HG03378 (cell line): ENCODE measurements at regions not wholly inside any gene's neighbourhood (a gene's known extent, or its start where the extent isn't known, plus 50 kb on each side); places are given as distances from the start of the nearest gene placed in this dataset.
"Not testable (repeated sequence)": the region's sequence is repeated elsewhere in the genome, so short reads cannot be mapped to it uniquely, and the experiment has no call there.

Experiments used
- ATAC-seq: cut with Tn5 transposase; IDR thresholded peaks from one replicate; pipeline ENCODE4 v1.9.1; 2021; ENCODE audit warnings: mild to moderate bottlenecking, moderate library complexity; ENCODE audit not compliant: unreplicated experiment

- ATAC-seq: no peak
Observed at GRCh38 chr13:79933389-79933788, 407.5 kb downstream of the SPRY2 start.

GRCh38 chr13:79932556-79932955, 408.4 kb downstream of the SPRY2 start:
- no peak for ATAC-seq

GRCh38 chr13:79923973-79924556, 416.9 kb downstream of the SPRY2 start:
- not testable (repeated sequence) for ATAC-seq

- no peak for ATAC-seq
Observed at GRCh38 chr13:79919091-79919490, 421.8 kb downstream of the SPRY2 start.

- ATAC-seq: no peak
Observed at GRCh38 chr13:79918620-79919019, 422.3 kb downstream of the SPRY2 start.

DNA sequence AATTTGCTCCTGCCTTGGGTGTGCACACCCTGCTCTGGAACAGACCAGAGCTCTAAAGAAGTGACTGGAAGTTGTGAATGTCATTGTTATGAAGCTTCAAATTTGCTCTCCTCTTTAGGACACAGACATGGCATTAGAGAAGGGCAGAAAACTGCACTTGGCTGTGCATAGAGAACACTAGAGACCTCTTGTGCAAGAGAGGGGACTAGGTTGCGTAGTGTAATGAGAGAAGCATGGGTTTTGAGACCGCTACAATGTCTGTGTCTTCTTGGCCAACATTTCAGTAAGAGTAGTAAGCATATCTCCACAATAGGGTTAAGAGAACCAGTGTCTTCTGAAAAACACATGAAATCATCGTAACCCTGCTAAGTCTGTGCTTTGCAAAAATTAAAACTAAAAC, 423.3 kb downstream of the SPRY2 start:
- ATAC-seq: no peak

GRCh38 chr13:79915114-79915811, 425.7 kb downstream of the SPRY2 start:
- no peak for ATAC-seq

- ATAC-seq: no peak
Observed at GRCh38 chr13:79913141-79913827, 427.6 kb downstream of the SPRY2 start.

- ATAC-seq: no peak
Observed at GRCh38 chr13:79912403-79912802, 428.5 kb downstream of the SPRY2 start.

DNA sequence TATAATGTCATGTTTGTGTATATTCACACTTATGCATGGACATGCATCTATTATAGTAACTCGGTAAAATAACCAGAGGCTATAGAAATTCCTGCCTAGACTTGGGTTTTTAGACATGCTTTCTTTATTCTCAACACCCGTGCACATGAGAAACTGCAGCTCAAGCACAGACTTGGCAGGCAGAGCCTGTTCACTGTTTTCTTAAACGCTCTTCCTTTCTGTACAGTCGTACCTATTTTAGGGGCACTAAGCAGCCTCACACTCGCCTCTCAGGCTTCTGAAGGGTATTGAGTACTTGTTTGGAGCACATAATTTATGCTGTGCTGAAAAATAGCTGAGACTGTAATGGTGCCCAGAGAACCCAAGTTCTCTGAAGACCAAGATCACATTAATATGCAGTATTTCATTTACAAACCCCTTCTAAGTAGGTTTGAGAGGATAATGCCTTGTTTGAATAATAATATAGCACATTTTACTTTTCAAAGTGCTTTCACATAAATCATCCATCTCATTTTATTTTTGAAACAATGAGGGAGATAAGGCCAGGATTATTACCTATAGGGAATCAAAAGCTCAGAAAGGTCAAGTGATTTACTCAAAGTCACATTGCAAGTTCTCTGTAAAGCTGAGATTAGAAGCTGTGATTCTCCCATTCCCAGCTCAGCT, 429.9 kb downstream of the SPRY2 start:
- ATAC-seq: no peak

DNA sequence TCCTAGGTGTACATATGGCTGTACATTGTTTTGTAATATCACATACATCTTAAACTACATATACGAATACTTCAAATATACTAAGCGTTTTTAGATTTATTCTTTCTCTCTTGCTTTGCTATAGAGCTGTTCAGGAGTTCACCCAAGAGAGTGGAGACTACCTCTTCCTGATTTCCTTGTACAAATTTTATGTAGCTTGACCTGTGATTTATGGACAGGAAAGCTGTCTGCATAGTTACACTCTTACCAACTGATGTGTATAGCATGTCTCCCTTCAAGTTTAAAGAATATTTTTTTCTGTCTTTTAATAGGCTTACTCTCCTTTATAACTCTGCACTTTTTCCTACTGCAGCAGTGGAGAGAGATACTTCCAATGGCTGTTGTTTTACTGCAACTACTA, 428.7 kb downstream of the NDFIP2 start:
- ATAC-seq: no peak

- ATAC-seq: no peak
Observed at GRCh38 chr13:79908381-79908780, 427.4 kb downstream of the NDFIP2 start.

DNA sequence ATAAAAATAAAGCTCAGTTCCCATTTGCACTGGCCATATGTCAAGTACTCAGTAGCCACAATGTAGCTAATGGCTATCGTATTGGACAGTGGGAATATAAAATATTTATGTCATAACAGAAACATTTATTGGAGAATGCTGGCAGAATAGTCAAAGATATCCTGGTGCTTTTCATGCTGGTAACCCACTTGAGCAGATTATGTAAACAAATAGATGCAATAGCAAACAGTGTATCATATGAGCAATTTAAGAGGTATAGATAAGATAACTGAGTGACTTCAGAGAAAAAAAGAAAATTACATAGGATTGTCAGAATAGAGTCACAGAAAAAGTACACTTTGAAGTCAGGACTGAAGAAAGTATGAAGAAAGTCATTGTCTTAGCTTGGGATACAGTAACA, 426.6 kb downstream of the NDFIP2 start:
- no peak for ATAC-seq

GRCh38 chr13:79906345-79906744, 425.4 kb downstream of the NDFIP2 start:
- no peak for ATAC-seq

- ATAC-seq: no peak
Observed at GRCh38 chr13:79905018-79905417, 424.1 kb downstream of the NDFIP2 start.

GRCh38 chr13:79904581-79904980, 423.6 kb downstream of the NDFIP2 start:
- ATAC-seq: no peak

DNA sequence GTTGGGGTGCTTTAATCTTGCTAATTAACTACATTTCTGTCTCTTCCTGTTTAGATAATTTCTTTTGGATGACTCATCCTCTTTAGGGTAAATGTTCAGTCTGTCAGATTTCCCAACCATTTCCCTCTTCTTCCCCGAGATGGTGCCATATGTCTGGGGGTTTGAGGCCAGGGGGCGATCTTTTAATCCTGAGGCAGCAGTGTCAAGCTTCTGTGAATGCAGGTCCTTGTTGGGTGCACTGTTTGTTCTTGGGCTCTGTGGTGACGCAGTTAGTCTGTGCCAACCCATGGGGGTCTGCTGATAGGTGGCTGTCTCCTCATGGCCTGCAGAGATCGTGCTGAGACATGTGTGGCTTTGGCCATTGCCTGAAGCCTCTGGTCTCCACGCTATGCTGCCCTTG, 420.4 kb downstream of the NDFIP2 start:
- ATAC-seq: no peak

GRCh38 chr13:79900356-79900755, 419.4 kb downstream of the NDFIP2 start:
- no peak for ATAC-seq

- no peak for ATAC-seq
Observed at GRCh38 chr13:79898996-79899395, 418.0 kb downstream of the NDFIP2 start.

DNA sequence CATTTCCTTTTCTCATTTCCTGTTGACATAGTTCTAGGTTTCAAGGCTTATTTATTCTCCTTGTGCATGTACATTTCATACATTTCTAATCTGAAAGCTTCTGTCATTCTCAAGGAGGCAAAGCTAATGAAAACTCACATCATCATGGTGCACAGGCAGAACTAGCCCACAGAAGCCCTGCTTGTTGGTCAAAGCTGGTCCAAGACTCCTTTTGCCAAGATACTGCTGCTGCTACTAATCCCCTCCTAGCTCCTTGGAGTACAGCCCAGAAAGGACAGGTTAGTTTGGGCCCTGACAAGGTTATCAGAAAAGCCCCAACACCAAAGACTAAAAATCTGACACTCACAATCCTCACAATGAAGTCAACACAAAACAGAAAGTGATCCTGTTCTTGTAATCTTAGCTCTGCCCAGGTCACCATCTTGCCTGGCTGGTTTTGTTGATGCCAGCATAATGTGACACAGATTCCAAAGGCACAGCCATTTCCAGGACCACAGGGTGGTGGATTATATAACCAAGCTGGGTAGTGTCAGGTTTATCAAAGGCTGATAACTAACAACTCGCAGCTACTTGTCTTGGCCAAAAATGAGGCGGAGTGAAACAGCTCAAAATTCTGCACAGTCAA, 417.4 kb downstream of the NDFIP2 start:
- no peak for ATAC-seq

- no peak for ATAC-seq
Observed at GRCh38 chr13:79896851-79897250, 415.9 kb downstream of the NDFIP2 start.
